Medulla oblongata (tissue), 1 donor: ENCODE measurements at regions not wholly inside any gene's neighbourhood (a gene's known extent, or its start where the extent isn't known, plus 50 kb on each side); places are given as distances from the start of the nearest gene placed in this dataset.

ENCODE experiments used
- DNase-seq: peaks from one replicate; pipeline ENCODE4 v3.0.0-alpha.2; 2015; ENCODE audit errors: extremely low spot score

DNA sequence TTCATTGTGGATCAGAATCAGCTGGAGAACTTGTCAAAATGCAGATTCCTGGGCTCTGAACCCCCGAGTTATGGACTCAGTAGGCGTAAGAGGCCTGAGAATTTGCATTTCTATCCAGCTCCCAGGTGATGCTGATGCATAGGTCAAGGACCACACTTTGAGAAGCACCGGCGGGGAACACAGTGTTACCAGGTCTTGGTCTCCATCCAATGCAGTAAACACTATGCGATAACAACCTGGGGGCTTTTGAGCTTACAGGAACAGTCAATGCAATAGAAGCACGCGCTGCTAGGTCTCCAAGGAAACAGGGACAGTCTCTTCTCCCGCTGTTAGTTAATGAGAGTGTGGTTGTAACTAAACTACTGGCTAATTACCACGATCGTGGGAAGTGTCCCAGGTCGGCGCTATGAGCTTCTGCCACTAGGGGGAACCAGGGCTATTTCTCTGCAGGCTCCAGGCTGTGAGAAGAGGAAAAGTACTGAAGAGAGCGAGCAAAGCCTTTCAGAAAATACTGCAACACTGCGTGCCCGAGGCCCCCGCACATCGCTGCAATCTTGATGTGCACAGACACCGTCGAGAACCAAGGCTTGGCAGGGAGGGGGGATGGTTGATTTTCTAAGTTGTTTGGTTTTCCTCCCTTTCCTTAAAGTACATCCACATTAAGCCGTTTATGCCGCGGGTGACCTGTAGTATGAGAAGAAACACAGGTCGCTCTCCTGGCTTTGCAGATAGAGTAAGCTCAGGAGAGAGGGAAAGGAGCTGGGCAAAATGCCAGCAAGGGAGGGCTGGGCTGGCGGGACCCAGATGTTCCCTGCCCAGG lies 52.0 kb upstream of the KCNA1 start:
- DNase-seq: peak; percentile 87

DNA sequence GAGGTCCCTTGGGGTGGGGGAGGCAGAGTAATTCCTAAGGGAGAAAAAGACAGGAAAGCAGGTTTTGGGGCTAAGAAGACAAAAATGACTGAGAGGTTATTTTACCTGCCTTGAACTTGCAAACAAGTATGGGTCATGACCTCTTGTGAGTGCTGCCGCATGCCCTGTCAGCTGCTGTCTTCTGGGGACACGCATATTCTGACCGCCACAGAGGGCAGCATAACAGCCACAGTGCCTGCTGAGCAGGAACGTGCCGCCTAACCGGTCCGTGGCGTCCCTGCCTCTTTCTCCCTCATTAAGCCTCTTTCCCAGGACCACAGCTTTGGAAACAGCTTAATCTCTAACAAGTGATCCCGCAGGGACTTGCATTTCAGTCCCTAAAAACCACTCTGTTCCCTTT lies 51.3 kb upstream of the KCNA1 start:
- DNase-seq: peak; percentile 35

- no peak for DNase-seq
These were observed 50.1 kb upstream of the KCNA1 start for GRCh38 chr12:4859478-4860210.
